Astrocyte (in vitro differentiated cells and primary cell): ENCODE measurements at regions not wholly inside any gene's neighbourhood (a gene's known extent, or its start where the extent isn't known, plus 50 kb on each side); places are given as distances from the start of the nearest gene placed in this dataset.

Experiments
- EZH2 ChIP-seq: IDR thresholded peaks from 2 replicates; pipeline ENCODE4 v1.6.1; 2012; ENCODE audit warnings: mild to moderate bottlenecking, low read length, inconsistent platforms; ENCODE audit not compliant: insufficient read depth
- TF ChIP-seq, protein P1 (sequence below): IDR thresholded peaks from 2 replicates; pipeline ENCODE4 v1.5.1; 2011; ENCODE audit warnings: low read depth, mild to moderate bottlenecking, inconsistent platforms, low read length, moderate library complexity; ENCODE audit not compliant: insufficient read depth

DNA sequence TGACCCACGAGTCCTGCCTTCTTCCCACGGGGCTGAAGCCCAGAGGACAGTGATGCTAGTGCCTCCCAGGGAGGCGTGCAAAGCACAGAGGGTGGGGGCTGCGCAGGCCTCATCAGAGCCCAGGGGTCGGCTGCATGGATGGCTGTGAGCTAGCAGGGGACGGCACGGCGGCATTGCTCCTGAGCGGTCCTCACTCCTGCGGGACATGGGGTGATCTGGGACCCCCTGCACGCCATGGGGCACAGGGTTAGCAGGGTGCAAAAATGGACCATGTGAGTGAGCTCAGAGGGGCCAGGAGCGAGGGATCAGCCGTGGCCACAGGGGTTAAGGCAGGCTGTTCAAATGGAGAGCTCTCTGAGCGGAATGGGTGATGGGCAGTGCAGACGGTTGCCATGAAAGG is 138.3 kb downstream of the SNX19 start:
- TF ChIP-seq EZH2, result no peak
- TF ChIP-seq, protein P1, sequence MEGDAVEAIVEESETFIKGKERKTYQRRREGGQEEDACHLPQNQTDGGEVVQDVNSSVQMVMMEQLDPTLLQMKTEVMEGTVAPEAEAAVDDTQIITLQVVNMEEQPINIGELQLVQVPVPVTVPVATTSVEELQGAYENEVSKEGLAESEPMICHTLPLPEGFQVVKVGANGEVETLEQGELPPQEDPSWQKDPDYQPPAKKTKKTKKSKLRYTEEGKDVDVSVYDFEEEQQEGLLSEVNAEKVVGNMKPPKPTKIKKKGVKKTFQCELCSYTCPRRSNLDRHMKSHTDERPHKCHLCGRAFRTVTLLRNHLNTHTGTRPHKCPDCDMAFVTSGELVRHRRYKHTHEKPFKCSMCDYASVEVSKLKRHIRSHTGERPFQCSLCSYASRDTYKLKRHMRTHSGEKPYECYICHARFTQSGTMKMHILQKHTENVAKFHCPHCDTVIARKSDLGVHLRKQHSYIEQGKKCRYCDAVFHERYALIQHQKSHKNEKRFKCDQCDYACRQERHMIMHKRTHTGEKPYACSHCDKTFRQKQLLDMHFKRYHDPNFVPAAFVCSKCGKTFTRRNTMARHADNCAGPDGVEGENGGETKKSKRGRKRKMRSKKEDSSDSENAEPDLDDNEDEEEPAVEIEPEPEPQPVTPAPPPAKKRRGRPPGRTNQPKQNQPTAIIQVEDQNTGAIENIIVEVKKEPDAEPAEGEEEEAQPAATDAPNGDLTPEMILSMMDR, result no peak
